ENCODE measurements at regions not wholly inside any gene's neighbourhood (a gene's known extent, or its start where the extent isn't known, plus 50 kb on each side); places are given as distances from the start of the nearest gene placed in this dataset.

GRCh38 chr13:59399513-59399912 lies 764.2 kb downstream of the DIAPH3 start:
- no peaks in the 10 kb centered on the region for H3K27me3 Mint-ChIP-seq (ENCODE audit: low read depth)
- no peaks in the 10 kb centered on the region for H3K27me3 ChIP-seq (ENCODE audit: insufficient read depth, low read length)
- H3K79me1 ChIP-seq (ENCODE audit: insufficient read depth, low read depth, low read length, poor library complexity, severe bottlenecking), result no peaks in the 10 kb centered on the region
- H3K56ac ChIP-seq (ENCODE audit: insufficient read length, low read depth, low read length), result no peak overlapping the region
- H4K5ac ChIP-seq (ENCODE audit: insufficient read length, low read depth, low read length), result no peak overlapping the region
- H2BK20ac ChIP-seq (ENCODE audit: low read depth, low read length, poor library complexity, severe bottlenecking), result no peak overlapping the region
- no peaks in the 10 kb centered on the region for H3K23me2 ChIP-seq (ENCODE audit: insufficient read length, low read depth, low read length, poor library complexity, severe bottlenecking)
- DNase-seq, result no peak
- peaks cover 6 to 24% (median 12%) of the 10 kb centered on the region in 3 experiments for H3K36me3 Mint-ChIP-seq (ENCODE audit: insufficient read depth in 1 of 3, low read depth in 3 of 3)
- H4K8ac ChIP-seq (replicated peaks; ENCODE audit: insufficient read length, low read depth, low read length), result no peak overlapping the region
- H3K23ac ChIP-seq (ENCODE audit: insufficient read length, low read depth, low read length), result no peak overlapping the region
- H3K14ac ChIP-seq (ENCODE audit: insufficient read depth, low read length), result no peak overlapping the region
- no peak overlapping the region for H3K27ac ChIP-seq (ENCODE audit: insufficient read length, low read depth, low read length)
- no peak overlapping the region for H2AFZ ChIP-seq (ENCODE audit: low read length)
- TF ChIP-seq, protein P1, sequence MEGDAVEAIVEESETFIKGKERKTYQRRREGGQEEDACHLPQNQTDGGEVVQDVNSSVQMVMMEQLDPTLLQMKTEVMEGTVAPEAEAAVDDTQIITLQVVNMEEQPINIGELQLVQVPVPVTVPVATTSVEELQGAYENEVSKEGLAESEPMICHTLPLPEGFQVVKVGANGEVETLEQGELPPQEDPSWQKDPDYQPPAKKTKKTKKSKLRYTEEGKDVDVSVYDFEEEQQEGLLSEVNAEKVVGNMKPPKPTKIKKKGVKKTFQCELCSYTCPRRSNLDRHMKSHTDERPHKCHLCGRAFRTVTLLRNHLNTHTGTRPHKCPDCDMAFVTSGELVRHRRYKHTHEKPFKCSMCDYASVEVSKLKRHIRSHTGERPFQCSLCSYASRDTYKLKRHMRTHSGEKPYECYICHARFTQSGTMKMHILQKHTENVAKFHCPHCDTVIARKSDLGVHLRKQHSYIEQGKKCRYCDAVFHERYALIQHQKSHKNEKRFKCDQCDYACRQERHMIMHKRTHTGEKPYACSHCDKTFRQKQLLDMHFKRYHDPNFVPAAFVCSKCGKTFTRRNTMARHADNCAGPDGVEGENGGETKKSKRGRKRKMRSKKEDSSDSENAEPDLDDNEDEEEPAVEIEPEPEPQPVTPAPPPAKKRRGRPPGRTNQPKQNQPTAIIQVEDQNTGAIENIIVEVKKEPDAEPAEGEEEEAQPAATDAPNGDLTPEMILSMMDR (conservative IDR thresholded peaks at IDR 0.05), result no peak
- no peak overlapping the region for H2AK5ac ChIP-seq (ENCODE audit: insufficient read length, low read length)
- no peak overlapping the region for H3T11ph ChIP-seq (ENCODE audit: low read length)
- H3K18ac ChIP-seq (ENCODE audit: insufficient read length, low read depth, low read length), result no peak overlapping the region
- no peak overlapping the region for H3K4me2 ChIP-seq (ENCODE audit: insufficient read depth, insufficient read length, low read length)
- H3K27ac Mint-ChIP-seq, result no peak overlapping the region
- no peak overlapping the region for H3K4ac ChIP-seq (ENCODE audit: low read depth, low read length)
- H3K9me3 Mint-ChIP-seq, result peaks cover 8 to 10% of the 10 kb centered on the region in 2 experiments
- H2BK12ac ChIP-seq (ENCODE audit: insufficient read length, low read depth, low read length), result no peak overlapping the region
- no peak overlapping the region for H4K91ac ChIP-seq (ENCODE audit: insufficient read length, low read depth, low read length)
- H3K79me2 ChIP-seq (ENCODE audit: insufficient read depth, low read length), result no peaks in the 10 kb centered on the region
- H3K4me1 Mint-ChIP-seq, result peaks cover 13% of the 10 kb centered on the region in 2 experiments
- no peak overlapping the region for H2BK120ac ChIP-seq (ENCODE audit: low read depth, low read length, poor library complexity, severe bottlenecking)
- no peak overlapping the region for H3K4me3 Mint-ChIP-seq
- H4K20me1 ChIP-seq (ENCODE audit: control insufficient read depth, insufficient read depth, insufficient read length), result no peaks in the 10 kb centered on the region
- no peaks in the 10 kb centered on the region for H3K9me3 ChIP-seq (ENCODE audit: control insufficient read depth, low read depth, low read length)
- H3K9ac ChIP-seq (ENCODE audit: extremely low read depth, insufficient read length, low read length), result no peak overlapping the region
- H2BK15ac ChIP-seq (ENCODE audit: low read depth, low read length), result no peak overlapping the region
- no peak overlapping the region for H2BK5ac ChIP-seq (ENCODE audit: insufficient read length, low read length)
- no peaks in the 10 kb centered on the region for H3K4me1 ChIP-seq (ENCODE audit: insufficient read depth, low read length)
